Transverse colon (tissue), 4 donors: ENCODE measurements at regions not wholly inside any gene's neighbourhood (a gene's known extent, or its start where the extent isn't known, plus 50 kb on each side); places are given as distances from the start of the nearest gene placed in this dataset.

ENCODE experiments used
- CTCF ChIP-seq, 5 experiments: fragments of 200-600 bp in 3 of 5; fragments of 450-650 bp in 2 of 5; sonication (generic) in 3 of 5; IDR thresholded peaks; 1 replicate in 2 of 5; 2 replicates in 3 of 5; pipeline ENCODE4 v1.5.1; 2016 to 2017; ENCODE audit warnings: antibody characterized with exemption in 5 of 5, inconsistent platforms in 3 of 5, mild to moderate bottlenecking in 2 of 5, moderate library complexity in 1 of 5
- EP300 ChIP-seq: sonication (generic); formaldehyde crosslinking; IDR thresholded peaks from one replicate; pipeline ENCODE4 v1.6.1; 2017; ENCODE audit warnings: antibody characterized with exemption, low read depth
- POLR2A ChIP-seq: fragments of 450-650 bp; IDR thresholded peaks from one replicate; pipeline ENCODE4 v1.6.1; 2016; ENCODE audit warnings: antibody characterized with exemption, mild to moderate bottlenecking, moderate library complexity
- POLR2AphosphoS5 ChIP-seq, 3 donors: sonication (generic); formaldehyde crosslinking; IDR thresholded peaks; one replicate each; pipeline ENCODE4 v1.6.1; 2016; ENCODE audit warnings: antibody characterized with exemption in 3 of 3

GRCh38 chr6:134117409-134117808 lies 65.0 kb upstream of the SLC2A12 start:
- no peak for TF ChIP-seq EP300
- no peak for TF ChIP-seq POLR2A
- no peak for TF ChIP-seq CTCF (IDR thresholded peaks at IDR 0.05)
- no peak for TF ChIP-seq POLR2AphosphoS5 (IDR thresholded peaks at IDR 0.05)
